Bronchial epithelial cell (primary cell): ENCODE measurements at regions not wholly inside any gene's neighbourhood (a gene's known extent, or its start where the extent isn't known, plus 50 kb on each side); places are given as distances from the start of the nearest gene placed in this dataset.

Source experiments
- DNase-seq: peaks from one replicate; pipeline ENCODE4 v3.0.0-alpha.2; 2010; ENCODE audit warnings: low read depth
- FAIRE-seq: peaks from 2 replicates; lab custom pipeline; 2011; peaks lifted over from hg19 to GRCh38; lab: Jason Lieb, UNC
- H3K27me3 ChIP-seq: 2 replicates; pipeline ENCODE4 v1.5.1; 2011; ENCODE audit warnings: low read length; ENCODE audit not compliant: control insufficient read depth, insufficient read depth
- H3K36me3 ChIP-seq: 2 replicates; pipeline ENCODE4 v1.5.1; 2011; ENCODE audit warnings: low read length; ENCODE audit not compliant: control insufficient read depth, insufficient read depth
- H3K4me3 ChIP-seq: 2 replicates; pipeline ENCODE4 v1.5.1; 2011; ENCODE audit warnings: mild to moderate bottlenecking, low read depth, low read length, control low read depth
- TF ChIP-seq, protein P1 (sequence below): IDR thresholded peaks from 2 replicates; pipeline ENCODE4 v1.5.1; 2011; ENCODE audit warnings: mild to moderate bottlenecking, moderate library complexity, low read length, control low read depth, inconsistent platforms; ENCODE audit not compliant: insufficient read depth, severe bottlenecking

DNA sequence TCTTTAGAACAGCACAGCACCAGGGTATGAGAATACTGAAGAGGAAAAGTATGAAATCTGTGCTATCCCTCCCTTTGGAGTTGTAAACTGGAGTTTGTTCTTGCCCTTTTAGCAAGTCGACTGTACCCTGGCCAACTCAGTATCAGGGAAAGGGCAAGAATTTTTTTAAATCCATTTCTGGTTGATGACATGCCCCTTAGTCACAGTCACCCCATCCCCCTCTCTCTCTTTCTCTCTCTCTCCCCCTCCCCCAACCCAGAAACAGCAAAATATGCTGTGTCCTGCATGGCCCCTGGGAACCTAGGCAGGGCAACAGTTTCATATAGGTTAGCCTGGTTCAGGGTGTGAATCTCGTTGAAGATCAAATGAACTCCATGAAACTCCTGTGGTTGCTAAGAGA lies 177.7 kb upstream of the ADO start:
- TF ChIP-seq, protein P1, sequence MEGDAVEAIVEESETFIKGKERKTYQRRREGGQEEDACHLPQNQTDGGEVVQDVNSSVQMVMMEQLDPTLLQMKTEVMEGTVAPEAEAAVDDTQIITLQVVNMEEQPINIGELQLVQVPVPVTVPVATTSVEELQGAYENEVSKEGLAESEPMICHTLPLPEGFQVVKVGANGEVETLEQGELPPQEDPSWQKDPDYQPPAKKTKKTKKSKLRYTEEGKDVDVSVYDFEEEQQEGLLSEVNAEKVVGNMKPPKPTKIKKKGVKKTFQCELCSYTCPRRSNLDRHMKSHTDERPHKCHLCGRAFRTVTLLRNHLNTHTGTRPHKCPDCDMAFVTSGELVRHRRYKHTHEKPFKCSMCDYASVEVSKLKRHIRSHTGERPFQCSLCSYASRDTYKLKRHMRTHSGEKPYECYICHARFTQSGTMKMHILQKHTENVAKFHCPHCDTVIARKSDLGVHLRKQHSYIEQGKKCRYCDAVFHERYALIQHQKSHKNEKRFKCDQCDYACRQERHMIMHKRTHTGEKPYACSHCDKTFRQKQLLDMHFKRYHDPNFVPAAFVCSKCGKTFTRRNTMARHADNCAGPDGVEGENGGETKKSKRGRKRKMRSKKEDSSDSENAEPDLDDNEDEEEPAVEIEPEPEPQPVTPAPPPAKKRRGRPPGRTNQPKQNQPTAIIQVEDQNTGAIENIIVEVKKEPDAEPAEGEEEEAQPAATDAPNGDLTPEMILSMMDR, result no peak
- DNase-seq (peak; percentile 37), FAIRE-seq (no peak)
- Histone ChIP-seq H3K27me3 (no peaks in the 10 kb centered on the region), H3K36me3 (no peaks in the 10 kb centered on the region), H3K4me3 (no peak overlapping the region)

DNA sequence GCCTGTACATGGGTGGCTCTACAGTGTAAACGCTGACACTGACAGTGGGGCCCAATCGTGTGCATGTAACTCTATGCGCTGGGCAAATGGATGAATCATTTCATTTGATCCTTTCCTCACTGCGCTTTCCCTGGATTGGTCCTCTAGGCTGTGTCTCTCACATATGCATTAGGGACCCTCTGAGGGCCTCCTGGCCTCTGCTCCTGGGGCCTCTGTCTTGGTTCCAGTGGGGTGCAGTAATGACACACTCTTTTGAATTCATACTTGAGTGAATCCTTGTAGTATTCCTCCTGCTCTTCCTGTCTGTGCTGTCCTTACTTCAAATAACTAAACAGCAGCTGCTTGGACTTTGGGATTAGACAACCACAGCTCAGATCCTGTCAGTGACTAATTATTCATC lies 176.5 kb upstream of the ADO start:
- no peak for FAIRE-seq
- H3K36me3 ChIP-seq, result no peaks in the 10 kb centered on the region
- no peaks in the 10 kb centered on the region for H3K27me3 ChIP-seq
- TF ChIP-seq, protein P1, result no peak
- H3K4me3 ChIP-seq, result no peak overlapping the region
- DNase-seq, result no peak

DNA sequence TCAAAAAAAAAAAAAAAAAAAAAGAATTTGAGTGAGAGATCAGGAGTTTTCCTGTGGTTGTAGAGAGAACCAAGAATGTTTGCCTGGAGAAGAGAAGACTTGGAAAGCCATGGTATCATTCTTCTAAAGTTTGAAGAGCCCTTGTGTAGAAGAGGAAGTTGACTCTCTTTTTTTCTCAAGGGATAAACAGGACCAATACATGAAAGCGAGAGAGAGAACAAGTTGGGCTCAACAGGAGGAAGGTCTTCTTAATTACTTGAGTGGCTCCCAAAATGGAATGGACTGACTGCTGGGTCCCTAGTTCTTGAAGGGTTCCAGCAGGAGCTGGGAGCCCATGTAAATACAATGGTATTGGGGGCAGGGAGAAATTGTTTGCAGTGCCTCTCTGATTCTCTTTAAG lies 173.3 kb upstream of the ADO start:
- TF ChIP-seq, protein P1, result no peak
- Histone ChIP-seq H3K27me3 (no peaks in the 10 kb centered on the region), H3K36me3 (no peaks in the 10 kb centered on the region), H3K4me3 (no peak overlapping the region)
- FAIRE-seq, result no peak
- DNase-seq, result no peak

DNA sequence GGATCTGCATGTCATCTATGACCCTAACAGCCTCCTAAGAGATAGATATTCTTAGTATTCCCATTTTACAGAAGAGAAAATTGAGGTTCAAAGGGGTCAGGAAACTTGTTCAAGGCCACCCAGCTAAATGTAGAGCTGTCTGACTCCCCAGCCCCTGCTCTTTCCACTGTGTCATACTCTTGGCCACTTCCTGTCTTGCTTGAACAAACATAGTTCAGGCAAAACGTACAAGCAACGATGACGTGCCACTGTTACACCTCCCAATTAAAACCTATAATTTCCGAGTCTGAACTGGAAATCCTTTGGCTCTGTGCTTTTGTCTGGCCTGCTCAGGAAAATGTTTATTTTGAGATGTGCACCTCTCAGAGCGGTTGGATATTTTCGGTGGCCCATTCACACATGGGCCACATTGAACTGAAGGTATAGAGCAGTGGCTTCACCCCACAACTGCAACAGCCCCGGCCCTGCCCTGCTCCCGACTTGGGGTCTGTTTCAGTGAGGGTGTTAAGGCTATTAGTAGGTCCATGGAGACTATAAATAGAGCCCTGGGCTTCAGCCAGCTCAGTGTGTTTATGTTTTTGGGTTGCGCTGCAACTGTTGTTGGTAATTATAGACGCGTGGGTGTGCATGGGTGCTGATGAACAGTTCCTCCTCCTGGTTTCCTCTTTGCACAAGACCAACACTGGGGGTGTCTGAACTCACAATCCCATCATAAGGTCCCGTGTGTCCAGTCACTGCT lies 172.3 kb upstream of the ADO start:
- no peak for FAIRE-seq
- Histone ChIP-seq H3K27me3 (no peaks in the 10 kb centered on the region), H3K36me3 (no peaks in the 10 kb centered on the region), H3K4me3 (no peak overlapping the region)
- peak; percentile 49 for DNase-seq
- TF ChIP-seq, protein P1, result no peak

DNA sequence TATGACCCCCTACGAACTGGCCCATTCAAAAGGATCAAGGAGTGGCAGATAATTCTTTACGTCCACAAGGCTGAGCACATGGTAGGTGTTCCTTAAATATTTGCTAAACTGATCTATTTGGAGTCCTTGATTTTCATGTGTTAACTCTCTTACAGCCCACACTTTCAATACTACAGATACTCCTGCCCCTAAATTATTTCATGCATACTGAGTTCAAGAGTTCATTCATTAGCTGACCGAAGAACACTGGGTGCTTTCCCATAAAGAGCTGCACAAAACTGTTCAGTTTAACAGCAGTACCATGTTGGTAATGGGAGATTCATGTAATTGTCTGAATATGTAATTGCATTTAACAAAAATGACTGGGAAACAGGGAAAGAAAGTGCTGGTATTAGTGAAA lies 170.5 kb upstream of the ADO start:
- Histone ChIP-seq H3K36me3 (no peaks in the 10 kb centered on the region), H3K27me3 (no peaks in the 10 kb centered on the region), H3K4me3 (no peak overlapping the region)
- FAIRE-seq (no peak), DNase-seq (no peak)
- TF ChIP-seq, protein P1, result no peak

DNA sequence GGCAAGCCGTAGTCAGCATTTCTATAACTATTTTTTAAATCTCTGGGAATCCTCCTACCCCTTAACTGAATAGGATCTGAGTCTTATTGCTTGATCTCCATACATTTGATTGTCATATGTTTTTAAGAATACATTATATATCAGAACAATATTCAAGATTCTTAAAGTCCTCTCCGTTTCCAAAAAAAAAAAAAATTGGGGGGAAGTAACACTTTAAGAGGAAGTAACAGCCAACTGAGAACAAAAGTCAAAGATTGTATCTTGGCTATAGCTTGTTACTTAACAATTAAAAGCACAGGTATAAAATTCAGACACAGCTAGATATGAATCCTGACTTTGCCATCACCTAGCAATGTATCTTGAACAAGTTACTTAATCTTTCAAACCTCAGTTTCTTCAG lies 169.9 kb upstream of the ADO start:
- TF ChIP-seq, protein P1, result no peak
- no peak for DNase-seq
- no peak overlapping the region for H3K4me3 ChIP-seq
- no peak for FAIRE-seq
- no peaks in the 10 kb centered on the region for H3K36me3 ChIP-seq
- no peaks in the 10 kb centered on the region for H3K27me3 ChIP-seq
